OCI-LY1 (cell line): ENCODE measurements at regions not wholly inside any gene's neighbourhood (a gene's known extent, or its start where the extent isn't known, plus 50 kb on each side); places are given as distances from the start of the nearest gene placed in this dataset.

Source experiments
- CTCF ChIP-seq: fragments of 200-600 bp; sonication (generic), shearing (Covaris generic); IDR thresholded peaks from 2 replicates; pipeline ENCODE4 v1.5.1; 2017; ENCODE audit warnings: mild to moderate bottlenecking, antibody characterized with exemption, low read length, moderate library complexity, mixed read lengths
- EZH2 ChIP-seq: fragments of 200-600 bp; sonication (generic), shearing (Covaris generic); IDR thresholded peaks from 2 replicates; pipeline ENCODE4 v1.8.0; 2017; ENCODE audit warnings: borderline replicate concordance, mixed run types, mild to moderate bottlenecking, antibody characterized with exemption, low read length, moderate library complexity, mixed read lengths

DNA sequence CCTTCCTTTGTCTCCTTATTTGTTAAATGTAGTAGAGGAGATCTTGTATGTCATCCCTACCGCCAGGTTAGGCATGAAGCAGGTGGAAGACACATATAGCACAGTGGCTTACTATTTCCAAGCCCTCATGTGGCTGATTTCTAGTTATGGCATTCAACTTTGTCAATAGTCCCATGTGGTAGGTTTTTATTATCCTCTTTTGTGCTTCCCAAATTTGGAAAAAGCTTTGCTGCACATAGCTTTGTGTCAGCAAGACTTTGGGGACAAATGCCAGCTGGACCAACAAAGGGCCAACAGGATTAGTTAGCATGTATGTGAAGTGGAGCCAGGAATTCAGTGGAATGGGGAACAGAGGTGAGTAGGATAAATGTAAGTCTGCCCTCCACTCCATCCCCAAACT lies 276.3 kb downstream of the PSAT1 start:
- no peak for TF ChIP-seq CTCF
- no peak for TF ChIP-seq EZH2
